HTR-8/SVneo (cell line): ENCODE measurements at regions not wholly inside any gene's neighbourhood (a gene's known extent, or its start where the extent isn't known, plus 50 kb on each side); places are given as distances from the start of the nearest gene placed in this dataset.

Experiments used
- DNase-seq: peaks from one replicate; pipeline ENCODE4 v3.0.0; 2011; ENCODE audit warnings: low spot score, mixed read lengths; ENCODE audit not compliant: insufficient read length
- FAIRE-seq: peaks from 2 replicates; lab custom pipeline; 2011; peaks lifted over from hg19 to GRCh38; lab: Jason Lieb, UNC

GRCh38 chr12:128164533-128164932 lies 102.4 kb upstream of the TMEM132C start:
- no peak for DNase-seq
- no peak for FAIRE-seq

- DNase-seq (no peak), FAIRE-seq (no peak)
Observed at GRCh38 chr12:128165387-128165786, 101.6 kb upstream of the TMEM132C start.

DNA sequence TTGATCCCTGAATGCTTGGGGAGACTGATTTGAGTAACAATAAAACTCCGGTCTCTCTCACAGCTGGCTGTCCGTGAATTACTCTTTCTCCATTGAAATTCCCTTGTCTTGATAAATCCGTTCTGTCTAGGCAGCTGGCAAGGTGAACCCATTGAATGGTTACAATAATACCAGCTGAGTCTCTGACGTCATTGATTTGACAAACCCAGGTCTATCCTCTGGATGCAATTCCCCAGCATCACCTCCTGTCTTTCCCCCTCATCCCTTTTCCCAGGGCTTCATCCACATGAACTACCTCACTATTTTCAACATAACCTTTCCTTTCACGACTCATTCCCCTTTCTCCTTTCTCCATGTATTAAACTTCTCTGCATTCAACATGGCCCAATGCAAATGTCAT lies 98.7 kb upstream of the TMEM132C start:
- DNase-seq, result no peak

GRCh38 chr12:128170181-128170580 lies 96.8 kb upstream of the TMEM132C start:
- no peak for FAIRE-seq
- no peak for DNase-seq

More for the DNA sequence above, 98.7 kb upstream of the TMEM132C start:
- no peak for FAIRE-seq

GRCh38 chr12:128178565-128178964 lies 88.4 kb upstream of the TMEM132C start:
- no peak for DNase-seq
- no peak for FAIRE-seq

- no peak for DNase-seq
- no peak for FAIRE-seq
Observed at GRCh38 chr12:128178966-128179365, 88.0 kb upstream of the TMEM132C start.

DNA sequence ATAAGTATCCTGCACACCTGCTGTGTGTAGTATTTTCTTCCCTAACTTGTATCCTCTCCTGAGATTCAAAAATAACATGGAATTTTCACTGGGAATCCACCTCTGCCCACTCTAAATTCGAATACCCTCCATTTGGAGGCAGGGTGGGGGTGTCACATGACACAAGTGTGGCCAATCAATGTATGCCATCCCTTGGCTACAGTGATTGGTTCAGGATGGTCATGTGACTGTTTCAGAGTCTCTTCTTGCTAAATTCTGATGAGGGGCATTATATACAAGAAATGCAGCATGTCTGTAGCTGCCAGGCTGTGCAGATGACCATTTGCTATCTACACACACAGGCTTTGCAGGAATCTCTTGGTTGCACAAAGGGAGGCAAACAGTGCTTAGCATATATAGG lies 86.8 kb upstream of the TMEM132C start:
- FAIRE-seq (no peak), DNase-seq (no peak)

- DNase-seq (no peak), FAIRE-seq (no peak)
Observed at GRCh38 chr12:128190052-128190451, 76.9 kb upstream of the TMEM132C start.

GRCh38 chr12:128190614-128191013 lies 76.4 kb upstream of the TMEM132C start:
- FAIRE-seq (no peak), DNase-seq (no peak)

DNA sequence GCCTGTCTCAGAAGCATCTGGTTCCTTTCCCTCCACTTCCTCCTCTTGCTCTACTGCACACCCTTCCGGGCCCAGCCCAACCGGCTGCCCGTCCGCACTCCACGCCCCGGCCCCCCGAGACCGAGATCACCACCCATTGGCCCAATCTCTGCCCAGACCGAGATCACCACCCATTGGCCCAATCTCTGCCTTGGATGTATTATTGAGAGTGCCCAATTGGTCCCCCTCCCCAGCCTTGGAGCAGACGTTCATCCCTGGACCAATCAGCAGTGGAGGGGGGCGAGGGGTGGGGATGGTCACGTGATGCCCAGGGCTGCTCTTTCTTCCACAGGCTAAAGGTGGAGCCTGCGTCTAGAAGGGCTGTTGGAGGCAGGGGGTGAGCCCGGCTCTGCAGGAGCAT lies 75.6 kb upstream of the TMEM132C start:
- FAIRE-seq (no peak), DNase-seq (no peak)

- no peak for FAIRE-seq
Observed at GRCh38 chr12:128204711-128205110, 62.3 kb upstream of the TMEM132C start.

DNA sequence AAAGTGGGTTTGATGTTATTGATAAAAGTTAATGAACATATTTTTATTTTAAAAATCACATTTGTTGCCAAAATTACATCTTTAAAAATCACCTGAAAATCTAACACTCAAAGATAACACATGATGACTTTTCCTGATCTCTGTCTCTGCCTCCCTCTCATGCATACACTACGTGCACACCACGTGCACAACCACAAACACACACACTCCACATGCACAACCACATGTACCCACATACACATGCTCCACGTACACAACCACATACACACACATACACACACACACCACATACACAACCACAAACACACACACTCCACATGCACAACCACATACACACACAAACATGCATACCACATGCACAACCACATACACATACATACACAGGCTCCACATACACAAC lies 61.8 kb upstream of the TMEM132C start:
- DNase-seq (no peak), FAIRE-seq (peak; percentile 95)

More at GRCh38 chr12:128204711-128205110, 62.3 kb upstream of the TMEM132C start:
- DNase-seq, result no peak

DNA sequence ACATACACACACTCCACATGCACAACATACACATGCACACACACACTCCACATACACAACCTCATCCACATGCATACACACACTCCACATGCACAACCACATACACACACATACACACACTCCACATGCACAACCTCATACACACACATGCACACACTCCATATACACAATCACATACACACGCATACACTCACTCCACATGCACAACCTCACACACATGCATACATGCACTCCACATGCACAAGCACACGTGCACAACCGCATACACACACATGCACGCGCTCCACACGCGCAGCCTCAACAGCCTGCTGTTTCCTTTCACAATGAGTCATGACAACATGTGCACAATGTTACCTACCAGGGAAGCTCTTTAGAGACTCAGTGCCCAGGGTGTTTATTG lies 61.2 kb upstream of the TMEM132C start:
- FAIRE-seq, result peak; percentile 52
- DNase-seq, result no peak
